ENCODE measurements at regions not wholly inside any gene's neighbourhood (a gene's known extent, or its start where the extent isn't known, plus 50 kb on each side); places are given as distances from the start of the nearest gene placed in this dataset.

DNA sequence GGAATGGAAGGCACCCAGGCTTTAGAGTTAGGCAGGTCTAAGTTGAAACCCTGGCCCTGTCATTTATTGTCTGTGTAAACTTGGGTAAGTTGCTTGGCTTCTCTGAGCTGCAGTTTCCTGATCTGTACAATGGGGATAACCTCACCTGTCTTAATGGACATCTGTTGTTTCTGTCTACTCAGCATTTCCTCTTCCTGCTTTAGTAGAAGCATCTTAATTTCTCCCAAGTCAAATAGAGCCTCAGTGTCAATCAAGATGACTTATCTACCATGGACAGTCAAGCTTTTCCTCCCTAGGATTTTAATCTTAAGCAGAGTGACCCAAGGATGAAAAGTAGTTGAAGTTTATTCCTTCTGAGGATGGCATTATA, 119.7 kb downstream of the FZD1 start:
- TF ChIP-seq, protein P1, sequence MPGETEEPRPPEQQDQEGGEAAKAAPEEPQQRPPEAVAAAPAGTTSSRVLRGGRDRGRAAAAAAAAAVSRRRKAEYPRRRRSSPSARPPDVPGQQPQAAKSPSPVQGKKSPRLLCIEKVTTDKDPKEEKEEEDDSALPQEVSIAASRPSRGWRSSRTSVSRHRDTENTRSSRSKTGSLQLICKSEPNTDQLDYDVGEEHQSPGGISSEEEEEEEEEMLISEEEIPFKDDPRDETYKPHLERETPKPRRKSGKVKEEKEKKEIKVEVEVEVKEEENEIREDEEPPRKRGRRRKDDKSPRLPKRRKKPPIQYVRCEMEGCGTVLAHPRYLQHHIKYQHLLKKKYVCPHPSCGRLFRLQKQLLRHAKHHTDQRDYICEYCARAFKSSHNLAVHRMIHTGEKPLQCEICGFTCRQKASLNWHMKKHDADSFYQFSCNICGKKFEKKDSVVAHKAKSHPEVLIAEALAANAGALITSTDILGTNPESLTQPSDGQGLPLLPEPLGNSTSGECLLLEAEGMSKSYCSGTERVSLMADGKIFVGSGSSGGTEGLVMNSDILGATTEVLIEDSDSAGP (CRISPR knock-in tag; IDR thresholded peaks at IDR 0.05), result no peak
- TF ChIP-seq ZNF354B (CRISPR knock-in tag; IDR thresholded peaks at IDR 0.05) (no peak), JUN (IDR thresholded peaks at IDR 0.05; ENCODE audit: borderline replicate concordance, low read depth, low read length) (no peak), JUN (CRISPR knock-in tag; IDR thresholded peaks at IDR 0.05; ENCODE audit: borderline replicate concordance) (no peak), EGR1 (conservative IDR thresholded peaks at IDR 0.05) (no peak), MEF2D (tag; conservative IDR thresholded peaks at IDR 0.05; ENCODE audit: low read depth) (no peak), JUND (IDR thresholded peaks at IDR 0.05; ENCODE audit: borderline replicate concordance, low read depth, low read length) (no peak), JUND (tag; IDR thresholded peaks at IDR 0.05; ENCODE audit: borderline replicate concordance, low read depth, low read length) (no peak), EP300 (IDR thresholded peaks at IDR 0.05; ENCODE audit: low read length) (no peak), ZNF232 (CRISPR knock-in tag; IDR thresholded peaks at IDR 0.05) (no peak), ZFX (CRISPR knock-in tag; IDR thresholded peaks at IDR 0.05) (no peak), ZNF23 (CRISPR knock-in tag; IDR thresholded peaks at IDR 0.05) (no peak), FOS (IDR thresholded peaks at IDR 0.05; ENCODE audit: extremely low read depth, insufficient read length) (no peak)
- TF ChIP-seq, protein P2, sequence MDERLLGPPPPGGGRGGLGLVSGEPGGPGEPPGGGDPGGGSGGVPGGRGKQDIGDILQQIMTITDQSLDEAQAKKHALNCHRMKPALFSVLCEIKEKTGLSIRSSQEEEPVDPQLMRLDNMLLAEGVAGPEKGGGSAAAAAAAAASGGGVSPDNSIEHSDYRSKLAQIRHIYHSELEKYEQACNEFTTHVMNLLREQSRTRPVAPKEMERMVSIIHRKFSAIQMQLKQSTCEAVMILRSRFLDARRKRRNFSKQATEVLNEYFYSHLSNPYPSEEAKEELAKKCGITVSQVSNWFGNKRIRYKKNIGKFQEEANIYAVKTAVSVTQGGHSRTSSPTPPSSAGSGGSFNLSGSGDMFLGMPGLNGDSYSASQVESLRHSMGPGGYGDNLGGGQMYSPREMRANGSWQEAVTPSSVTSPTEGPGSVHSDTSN (CRISPR knock-in tag; IDR thresholded peaks at IDR 0.05; ENCODE audit: low read depth), result no peak
- TF ChIP-seq, protein P2 (tag; conservative IDR thresholded peaks at IDR 0.05; ENCODE audit: low read depth), result no peak
